Body of pancreas (tissue), 4 donors: ENCODE measurements at regions not wholly inside any gene's neighbourhood (a gene's known extent, or its start where the extent isn't known, plus 50 kb on each side); places are given as distances from the start of the nearest gene placed in this dataset.
A peak's percentile ranks its signal among the peaks of the same experiment; 100 is the strongest.
"Not testable (repeated sequence)": the region's sequence is repeated elsewhere in the genome, so short reads cannot be mapped to it uniquely, and the experiment has no call there.

Experiments
- ATAC-seq: fragments of 150-250 bp; one replicate; pipeline ENCODE4 v1.9.1; 2016
- DNase-seq, 4 donors: peaks; one replicate each; pipeline ENCODE4 v3.0.0-alpha.2; 2019
- H3K27ac ChIP-seq, 4 donors: fragments of 200-600 bp; sonication (generic); 1 replicate in 3 of 4; 2 replicates in 1 of 4; pipeline versions ENCODE4 v1.5.1 to v1.6.1; 2016 to 2019; ENCODE audit warnings: mild to moderate bottlenecking in 1 of 4, mixed read lengths in 1 of 4, moderate library complexity in 1 of 4
- H3K27me3 ChIP-seq, 2 donors: fragments of 200-600 bp; sonication (generic); one replicate each; pipeline ENCODE4 v1.6.0; 2016; ENCODE audit warnings: mild to moderate bottlenecking in 1 of 2
- H3K36me3 ChIP-seq, 2 donors: fragments of 200-600 bp; sonication (generic); replicated peaks in 1 of 2; 2 replicates each; pipeline ENCODE4 v1.5.1; 2016; ENCODE audit warnings: low read depth in 2 of 2; ENCODE audit not compliant: insufficient read depth in 1 of 2
- H3K4me1 ChIP-seq: fragments of 200-600 bp; sonication (generic); one replicate; pipeline ENCODE4 v1.6.0; 2016
- H3K4me3 ChIP-seq, 2 donors: fragments of 200-600 bp; sonication (generic); 1 replicate in 1 of 2; 2 replicates in 1 of 2; pipeline ENCODE4 v1.5.1; 2016 to 2019
- H3K9me3 ChIP-seq, 3 donors: fragments of 200-600 bp; sonication (generic); 1 replicate in 2 of 3; 2 replicates in 1 of 3; pipeline ENCODE4 v1.5.1; 2016
- POLR2A ChIP-seq, 3 donors: fragments of 450-650 bp; IDR thresholded peaks; one replicate each; pipeline ENCODE4 v1.6.1; 2016; ENCODE audit warnings: antibody characterized with exemption in 3 of 3, mild to moderate bottlenecking in 2 of 3
- WGBS, 2 donors: methylation state at CpG; one replicate each; pipeline ENCODE4 v1.1.5; 2017; 5-methylcytosine and 5-hydroxymethylcytosine counted together
- intact Hi-C: fragments of 100-400 bp; cut with DNase I; formaldehyde crosslinking; loops from one replicate; pipeline ENCODE4 v1.15.1; 2023
- TF ChIP-seq, protein P1 (sequence below), 7 experiments: fragments of 450-650 bp in 4 of 7; fragments of 200-600 bp in 3 of 7; sonication (generic) in 3 of 7; IDR thresholded peaks; one replicate each; pipeline ENCODE4 v1.5.1; 2016 to 2019; ENCODE audit warnings: antibody characterized with exemption in 7 of 7

DNA sequence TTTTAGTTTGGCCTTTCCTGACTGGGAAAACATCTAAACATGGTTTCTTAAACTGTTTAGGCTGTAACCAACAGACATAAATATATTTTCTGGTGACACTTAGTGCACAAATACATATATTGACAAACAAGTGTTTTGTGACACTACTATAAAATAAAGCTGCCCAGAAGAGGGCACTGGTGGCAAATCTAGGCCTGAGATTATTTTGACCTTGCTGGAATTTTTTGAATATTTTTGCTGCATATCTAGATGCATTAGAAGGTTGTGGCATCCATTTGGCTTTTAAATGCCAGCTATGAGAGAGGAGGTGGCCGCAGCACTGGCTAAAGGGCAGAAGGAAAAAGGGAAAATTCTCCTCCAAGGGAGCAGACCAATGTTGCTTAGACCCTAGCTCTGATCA is 139.6 kb downstream of the KLRB1 start:
- H3K9me3 ChIP-seq, intact Hi-C loops, H3K4me1 ChIP-seq, H3K36me3 ChIP-seq, H3K27me3 ChIP-seq, DNase-seq, H3K4me3 ChIP-seq, ATAC-seq, H3K27ac ChIP-seq: not testable (repeated sequence)
- WGBS, 2 donors, result 71% methylated on average over 1 of the region's 1 CpG; no CpG with 5 or more reads in 1 of the 2 donors
- TF ChIP-seq, protein P1, sequence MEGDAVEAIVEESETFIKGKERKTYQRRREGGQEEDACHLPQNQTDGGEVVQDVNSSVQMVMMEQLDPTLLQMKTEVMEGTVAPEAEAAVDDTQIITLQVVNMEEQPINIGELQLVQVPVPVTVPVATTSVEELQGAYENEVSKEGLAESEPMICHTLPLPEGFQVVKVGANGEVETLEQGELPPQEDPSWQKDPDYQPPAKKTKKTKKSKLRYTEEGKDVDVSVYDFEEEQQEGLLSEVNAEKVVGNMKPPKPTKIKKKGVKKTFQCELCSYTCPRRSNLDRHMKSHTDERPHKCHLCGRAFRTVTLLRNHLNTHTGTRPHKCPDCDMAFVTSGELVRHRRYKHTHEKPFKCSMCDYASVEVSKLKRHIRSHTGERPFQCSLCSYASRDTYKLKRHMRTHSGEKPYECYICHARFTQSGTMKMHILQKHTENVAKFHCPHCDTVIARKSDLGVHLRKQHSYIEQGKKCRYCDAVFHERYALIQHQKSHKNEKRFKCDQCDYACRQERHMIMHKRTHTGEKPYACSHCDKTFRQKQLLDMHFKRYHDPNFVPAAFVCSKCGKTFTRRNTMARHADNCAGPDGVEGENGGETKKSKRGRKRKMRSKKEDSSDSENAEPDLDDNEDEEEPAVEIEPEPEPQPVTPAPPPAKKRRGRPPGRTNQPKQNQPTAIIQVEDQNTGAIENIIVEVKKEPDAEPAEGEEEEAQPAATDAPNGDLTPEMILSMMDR (IDR thresholded peaks at IDR 0.05), result peak in 1 of 7 experiments; percentile 8

DNA sequence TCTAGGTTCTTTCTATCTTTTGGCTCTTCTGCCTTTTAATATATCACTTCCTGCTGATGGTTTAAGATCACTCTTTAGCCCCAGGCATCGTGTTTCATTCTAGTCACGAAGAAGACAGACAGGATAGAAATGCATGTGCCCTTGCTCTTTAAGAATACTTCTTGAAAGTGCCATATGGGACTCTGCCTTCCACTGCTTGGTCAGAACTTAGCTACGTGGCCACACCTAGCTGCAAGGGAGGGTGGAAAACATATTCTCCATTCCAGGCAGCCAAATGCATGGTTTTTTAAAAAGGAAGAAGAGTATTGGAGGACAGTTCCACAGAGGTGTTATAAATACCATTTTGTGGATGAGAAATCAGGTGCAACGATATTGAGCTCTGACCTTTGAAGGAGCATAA is 143.3 kb downstream of the KLRB1 start:
- Histone ChIP-seq H3K4me1 (peaks cover 5% of the 10 kb centered on the region), H3K4me3 (no peak overlapping the region), H3K27me3 (no peaks in the 10 kb centered on the region), H3K9me3 (no peaks in the 10 kb centered on the region), H3K27ac (no peak overlapping the region), H3K36me3 (no peaks in the 10 kb centered on the region)
- ATAC-seq (no peak), DNase-seq (no peak)
- WGBS, 2 donors, result 75 to 85% methylated on average over 4 of the region's 4 CpGs
- intact Hi-C loops, result no loop called here
- no peak for TF ChIP-seq POLR2A (IDR thresholded peaks at IDR 0.05)
- TF ChIP-seq, protein P1 (IDR thresholded peaks at IDR 0.05), result no peak

DNA sequence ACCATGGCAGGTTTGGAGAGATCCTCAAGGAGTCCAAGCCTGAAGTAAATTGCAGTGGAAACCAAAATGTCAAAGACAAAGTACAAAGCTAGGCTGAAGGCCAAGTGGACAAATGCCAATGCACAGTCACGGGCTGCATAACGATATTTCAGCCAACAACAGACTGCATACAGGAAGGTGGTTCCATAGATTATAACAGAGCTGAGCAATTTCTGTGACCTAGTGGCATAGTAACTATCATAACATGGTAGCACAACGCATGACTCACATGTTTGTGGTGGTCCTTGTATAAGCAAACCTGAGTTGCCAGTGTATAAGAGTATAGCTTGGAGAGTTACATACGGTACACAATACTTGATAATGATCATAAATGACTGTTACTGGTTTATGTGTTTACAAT is 152.2 kb downstream of the KLRB1 start:
- peak; percentile 59 to 88 (median 80) for DNase-seq
- H3K9me3 ChIP-seq, H3K4me1 ChIP-seq, H3K4me3 ChIP-seq, H3K27me3 ChIP-seq, intact Hi-C loops, H3K27ac ChIP-seq, ATAC-seq, H3K36me3 ChIP-seq: not testable (repeated sequence)
- 10 to 70% methylated on average over 2 to 4 of the region's 4 CpGs for WGBS, 2 donors

DNA sequence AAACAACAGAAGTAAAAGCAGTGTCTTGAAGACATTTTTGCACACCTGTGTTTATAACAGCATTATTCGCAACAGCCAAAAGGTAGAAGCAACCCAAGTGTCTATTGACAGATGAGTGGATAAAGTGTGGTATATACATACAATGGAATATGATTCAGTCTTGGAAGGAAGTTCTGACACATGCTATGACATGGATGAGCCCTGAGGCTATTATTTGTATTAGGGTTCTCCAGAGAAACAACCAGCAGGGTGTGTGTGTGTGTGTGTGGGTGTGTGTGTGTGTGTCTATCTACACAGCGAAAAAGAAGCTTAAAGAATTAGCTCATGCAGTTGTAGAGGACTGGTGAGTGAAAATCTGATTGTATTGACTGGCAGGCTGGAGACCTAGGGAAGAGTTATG is 153.7 kb downstream of the KLRB1 start:
- H3K27ac ChIP-seq, H3K4me3 ChIP-seq, H3K4me1 ChIP-seq, DNase-seq, H3K9me3 ChIP-seq, H3K36me3 ChIP-seq, intact Hi-C loops, ATAC-seq, H3K27me3 ChIP-seq: not testable (repeated sequence)
- 92 to 97% methylated on average over 2 of the region's 2 CpGs for WGBS, 2 donors

DNA sequence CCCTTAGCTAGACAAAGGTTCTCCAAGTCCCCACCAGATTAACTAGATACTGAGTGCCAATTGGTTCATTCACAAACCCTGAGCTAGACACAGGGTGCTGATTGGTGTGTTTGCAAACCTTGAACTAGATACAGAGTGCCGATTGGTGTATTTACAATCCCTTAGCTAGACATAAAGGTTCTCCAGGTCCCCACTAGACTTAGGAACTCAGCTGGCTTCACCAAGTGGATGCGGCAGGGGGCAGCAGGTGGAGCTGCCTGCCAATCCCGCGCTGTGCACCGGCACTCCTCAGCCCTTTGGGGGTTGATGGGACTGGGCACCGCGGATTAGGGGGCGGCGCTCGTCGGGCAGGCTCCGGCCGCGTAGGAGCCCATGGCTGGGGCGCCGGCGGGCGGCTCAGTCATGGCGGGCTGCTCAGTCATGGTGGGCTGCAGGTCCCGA is 157.6 kb downstream of the KLRB1 start:
- H3K9me3 ChIP-seq, H3K36me3 ChIP-seq, ATAC-seq, H3K27ac ChIP-seq, H3K4me1 ChIP-seq, intact Hi-C loops, H3K27me3 ChIP-seq, H3K4me3 ChIP-seq: not testable (repeated sequence)
- TF ChIP-seq, protein P1 (IDR thresholded peaks at IDR 0.05), result peak in 1 of 7 experiments; percentile 19
- peak in 1 of 4 donors; percentile 57 for DNase-seq
- 81 to 88% methylated on average over 13 to 20 of the region's 20 CpGs for WGBS, 2 donors

DNA sequence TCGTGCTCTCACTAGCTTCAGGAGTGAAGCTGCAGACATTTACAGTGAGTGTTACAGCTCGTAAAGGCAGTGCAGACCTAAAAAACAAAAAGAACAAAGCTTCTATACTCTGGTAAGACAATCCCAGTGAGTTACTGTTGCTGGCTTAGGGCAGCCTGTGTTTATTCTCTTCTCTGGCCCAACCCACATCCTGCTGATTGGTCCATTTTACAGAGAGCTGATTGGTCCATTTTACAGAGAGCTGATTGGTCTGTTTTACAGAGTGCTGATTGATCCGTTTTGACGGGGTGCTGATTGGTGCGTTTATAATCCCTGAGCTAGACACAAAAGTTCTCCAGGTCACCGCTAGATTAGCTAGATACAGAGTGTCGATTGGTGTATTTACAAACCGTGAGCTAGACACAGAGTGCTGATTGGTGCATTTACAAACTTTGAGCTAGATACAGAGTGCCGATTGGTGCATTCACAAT is 158.0 kb downstream of the KLRB1 start:
- DNase-seq, H3K4me1 ChIP-seq, ATAC-seq, H3K27ac ChIP-seq, H3K4me3 ChIP-seq, H3K9me3 ChIP-seq, intact Hi-C loops, H3K27me3 ChIP-seq, H3K36me3 ChIP-seq: not testable (repeated sequence)
- WGBS, 2 donors, result 73 to 88% methylated on average over 9 of the region's 9 CpGs
